DMS79 treated with DMSO at 0.1 percent for 48 hours (cell line): ENCODE measurements at regions not wholly inside any gene's neighbourhood (a gene's known extent, or its start where the extent isn't known, plus 50 kb on each side); places are given as distances from the start of the nearest gene placed in this dataset.
A peak's percentile ranks its signal among the peaks of the same experiment; 100 is the strongest.
"Not testable (repeated sequence)": the region's sequence is repeated elsewhere in the genome, so short reads cannot be mapped to it uniquely, and the experiment has no call there.

Experiments used
- DNase-seq: peaks from one replicate; lab custom pipeline; 2025; lab: John Stamatoyannopoulos, UW

GRCh38 chr13:73338389-73338788 is 279.6 kb downstream of the KLF5 start:
- no peak for DNase-seq

DNA sequence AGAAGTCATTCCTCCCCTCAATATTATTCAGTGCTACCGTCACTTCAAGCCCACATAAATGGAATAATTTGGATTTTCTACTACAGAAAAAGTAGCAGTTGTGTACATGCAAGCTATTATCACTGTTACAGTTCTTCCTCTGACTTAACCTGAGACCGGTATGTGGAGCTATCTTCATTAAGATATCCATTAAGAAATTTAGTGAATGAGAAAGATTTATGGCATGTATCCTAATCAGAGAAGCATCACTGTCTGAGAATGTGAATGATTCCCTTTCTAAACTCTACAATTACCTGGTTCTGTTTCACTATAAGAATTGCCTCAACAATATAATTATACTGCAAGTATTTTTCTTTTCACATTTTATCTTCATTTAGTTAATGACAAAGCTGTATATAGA is 278.7 kb downstream of the KLF5 start:
- DNase-seq = no peak

GRCh38 chr13:73336773-73337172 is 278.0 kb downstream of the KLF5 start:
- DNase-seq = no peak

DNA sequence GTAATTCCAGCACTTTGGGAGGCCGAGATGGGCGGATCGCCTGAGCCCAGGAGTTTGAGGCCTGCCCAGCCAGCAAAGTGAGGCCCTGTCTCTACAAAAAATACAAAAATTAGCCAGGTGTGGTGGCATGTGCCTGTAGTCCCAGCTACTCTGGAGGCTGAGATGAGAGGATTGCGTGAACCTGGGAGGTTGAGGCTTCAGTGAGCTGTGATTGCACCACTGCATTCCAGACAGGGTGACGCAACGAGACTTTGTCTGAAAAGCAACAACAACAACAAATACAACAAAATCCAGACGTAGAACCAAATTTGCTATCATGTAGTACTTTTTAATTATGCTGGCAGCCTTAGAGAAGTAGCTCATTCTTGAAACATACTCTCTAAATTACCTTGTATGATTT is 277.1 kb downstream of the KLF5 start:
- DNase-seq = no peak

- no peak for DNase-seq
These were observed 276.4 kb downstream of the KLF5 start for GRCh38 chr13:73335210-73335609.

- DNase-seq = no peak
These were observed 275.6 kb downstream of the KLF5 start for GRCh38 chr13:73334445-73334844.

- no peak for DNase-seq
These were observed 272.8 kb downstream of the KLF5 start for GRCh38 chr13:73331556-73331955.

- DNase-seq = no peak
These were observed 270.6 kb downstream of the KLF5 start for GRCh38 chr13:73329355-73329754.

GRCh38 chr13:73327579-73327978 is 268.8 kb downstream of the KLF5 start:
- DNase-seq = no peak

- DNase-seq = peak; percentile 17
These were observed 267.1 kb downstream of the KLF5 start for GRCh38 chr13:73325723-73326558.

GRCh38 chr13:73324842-73325722 is 266.3 kb downstream of the KLF5 start:
- DNase-seq = no peak

GRCh38 chr13:73323615-73324014 is 264.8 kb downstream of the KLF5 start:
- DNase-seq = no peak

GRCh38 chr13:73321043-73321442 is 262.2 kb downstream of the KLF5 start:
- DNase-seq = no peak

DNA sequence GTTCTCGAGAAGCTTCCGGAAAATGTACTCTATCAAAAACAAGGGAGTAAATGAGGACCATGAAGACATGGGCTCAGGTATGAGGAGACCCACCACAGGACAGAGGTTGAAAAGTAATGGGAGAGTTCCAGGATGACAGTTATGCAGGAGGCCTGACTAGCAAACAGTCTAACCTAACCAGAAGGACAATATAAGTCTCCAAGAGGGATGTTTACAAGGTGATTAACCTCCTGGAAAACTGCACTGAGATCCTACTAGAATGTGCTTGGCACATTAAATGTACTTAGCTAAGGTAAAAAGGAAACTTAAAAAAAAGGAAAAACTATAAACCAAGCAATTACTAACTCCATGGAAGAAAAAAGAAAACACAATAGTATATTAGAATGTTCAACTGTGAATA is 258.3 kb downstream of the KLF5 start:
- no peak for DNase-seq

GRCh38 chr13:73310366-73310765 is 251.6 kb downstream of the KLF5 start:
- DNase-seq = no peak

- no peak for DNase-seq
These were observed 248.7 kb downstream of the KLF5 start for GRCh38 chr13:73307481-73307880.

- no peak for DNase-seq
These were observed 247.9 kb downstream of the KLF5 start for GRCh38 chr13:73306688-73307087.

- no peak for DNase-seq
These were observed 245.6 kb downstream of the KLF5 start for GRCh38 chr13:73304442-73304841.

DNA sequence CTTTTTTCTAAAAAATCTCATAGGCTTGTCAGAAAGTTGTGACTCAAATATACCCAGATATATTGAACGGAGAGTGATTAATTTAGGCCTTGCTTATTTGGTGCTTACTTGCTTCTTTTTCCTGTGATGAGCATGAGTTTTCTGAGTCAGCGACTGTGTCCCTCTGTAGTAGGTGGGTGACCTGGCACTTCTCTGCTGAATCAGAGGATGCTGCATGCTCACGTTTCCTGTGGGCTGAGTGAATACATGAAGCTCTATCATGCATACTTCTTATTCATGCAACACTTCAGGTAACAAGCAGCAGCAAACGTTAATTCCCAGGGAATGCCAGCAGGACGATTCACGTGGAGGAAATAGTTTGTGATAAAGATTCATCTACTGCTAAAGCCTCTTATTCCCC is 245.0 kb downstream of the KLF5 start:
- DNase-seq = no peak

DNA sequence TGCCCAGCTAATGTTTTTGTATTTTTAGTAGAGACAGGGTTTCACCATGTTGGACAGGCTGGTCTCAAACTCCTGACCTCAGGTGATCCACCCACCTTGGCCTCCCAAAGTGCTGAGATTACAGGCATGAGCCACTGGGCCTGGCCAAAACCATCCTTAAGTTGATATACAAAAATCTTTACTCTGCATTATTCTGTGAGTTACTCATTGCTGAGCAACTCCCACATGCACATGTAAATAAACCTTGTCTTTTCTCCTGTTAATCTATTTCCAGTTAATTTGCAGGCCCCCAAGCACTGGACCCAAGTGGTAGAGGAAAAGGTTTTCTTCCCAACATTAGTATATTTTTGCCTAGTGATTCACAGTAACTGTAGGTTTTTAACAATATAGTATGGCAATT is 242.8 kb downstream of the KLF5 start:
- not testable (repeated sequence) for DNase-seq

DNA sequence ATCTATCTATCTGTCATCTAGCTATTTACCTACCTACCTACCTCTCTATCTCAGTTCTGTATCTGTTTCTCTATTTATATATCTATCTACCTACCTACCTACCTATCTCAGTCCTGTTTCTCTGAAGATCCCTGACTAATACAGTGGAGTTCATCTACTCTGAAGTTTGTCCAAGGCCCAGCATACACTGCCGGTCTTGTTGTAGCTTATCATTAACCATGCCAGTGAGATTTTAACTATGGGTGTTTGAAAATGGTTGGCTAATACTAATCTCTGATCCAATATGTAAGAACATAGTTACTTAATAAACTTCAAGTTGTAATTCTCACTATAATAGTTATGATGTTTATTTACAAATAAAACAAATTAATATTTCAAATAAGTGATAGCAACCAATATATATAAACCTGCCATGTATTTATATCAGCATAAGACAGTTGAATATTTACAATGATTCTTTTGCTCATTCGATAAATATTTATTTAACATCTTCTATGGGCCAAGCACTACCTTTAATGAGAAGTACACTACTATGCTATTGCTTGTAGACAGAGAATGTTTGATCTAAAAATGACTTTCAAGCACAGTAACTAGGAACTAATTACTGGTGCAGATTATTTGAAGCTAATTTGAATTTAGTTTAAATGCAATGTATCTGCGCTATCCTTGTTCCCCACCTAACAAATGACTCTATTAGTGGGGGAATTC is 242.1 kb downstream of the KLF5 start:
- no peak for DNase-seq

DNA sequence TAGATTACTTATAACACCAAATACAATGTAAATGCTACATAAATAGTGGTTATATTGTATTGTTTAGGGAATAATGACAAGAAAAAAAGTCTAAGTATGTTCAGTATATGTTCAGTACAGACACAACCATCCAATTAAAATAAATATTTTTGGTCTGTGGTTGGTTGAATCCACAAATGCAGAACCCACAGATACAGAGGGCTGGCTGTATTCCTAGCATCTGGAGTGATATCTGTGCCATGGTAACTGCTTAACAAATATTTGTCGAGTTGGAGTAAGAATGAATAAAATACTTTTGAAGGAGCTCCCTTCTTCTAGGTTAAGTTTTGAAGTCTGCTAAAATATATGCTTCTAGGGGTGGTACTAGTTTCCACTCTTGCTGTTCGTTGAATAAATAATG is 241.0 kb downstream of the KLF5 start:
- no peak for DNase-seq
